Left hindlimb (tissue), 1 donor: ENCODE measurements at regions not wholly inside any gene's neighbourhood (a gene's known extent, or its start where the extent isn't known, plus 50 kb on each side); places are given as distances from the start of the nearest gene placed in this dataset.
"Not testable (repeated sequence)": the region's sequence is repeated elsewhere in the genome, so short reads cannot be mapped to it uniquely, and the experiment has no call there.

Experiments used
- DNase-seq: peaks from one replicate; pipeline ENCODE4 v3.0.0-alpha.2; 2018

GRCh38 chr13:81080911-81081454 is 740.1 kb upstream of the SPRY2 start:
- DNase-seq = no peak

- DNase-seq = no peak
Observed at GRCh38 chr13:81078048-81078447, 737.1 kb upstream of the SPRY2 start.

GRCh38 chr13:81069822-81070221 is 728.9 kb upstream of the SPRY2 start:
- DNase-seq = not testable (repeated sequence)

DNA sequence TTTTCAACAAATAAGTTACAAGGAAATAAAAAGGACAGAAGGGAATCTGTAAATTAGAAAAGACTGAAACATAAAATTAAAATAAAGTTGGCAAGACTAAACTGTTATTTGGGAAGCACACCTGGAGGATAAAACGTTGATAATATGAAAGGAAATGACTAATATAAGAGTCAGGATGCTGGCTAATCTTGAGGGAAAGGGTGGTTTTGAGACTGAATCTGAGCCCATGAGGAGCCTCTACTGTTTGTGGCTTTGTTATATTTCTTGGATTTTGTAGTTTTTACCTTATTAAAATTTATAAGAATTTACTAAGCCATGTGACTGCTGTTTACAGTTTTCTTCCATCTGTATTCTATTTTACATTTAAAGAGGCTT is 718.0 kb upstream of the SPRY2 start:
- no peak for DNase-seq

GRCh38 chr13:81058211-81058915 is 717.4 kb upstream of the SPRY2 start:
- no peak for DNase-seq

- DNase-seq = no peak
Observed at GRCh38 chr13:81051873-81052272, 710.9 kb upstream of the SPRY2 start.

GRCh38 chr13:81048026-81048461 is 707.1 kb upstream of the SPRY2 start:
- no peak for DNase-seq

GRCh38 chr13:81041761-81042160 is 700.8 kb upstream of the SPRY2 start:
- DNase-seq = no peak

DNA sequence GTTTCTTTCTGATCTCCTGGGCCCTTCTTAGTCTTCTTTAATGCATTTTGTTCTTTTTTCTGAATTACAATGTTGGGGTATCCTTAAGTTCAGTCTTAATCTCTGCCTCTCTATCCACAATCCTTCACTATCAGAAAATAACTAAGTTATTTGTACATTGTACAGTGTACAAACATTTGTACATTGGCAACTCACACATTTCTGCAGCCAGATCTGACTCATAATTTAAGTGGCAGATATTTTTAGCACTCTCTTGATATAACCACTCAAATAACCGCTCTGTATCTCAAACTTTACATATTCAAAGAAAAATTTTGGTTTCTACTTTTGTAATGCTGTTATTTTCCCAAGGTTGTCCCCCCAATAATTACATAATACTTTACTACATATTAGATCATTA is 691.1 kb upstream of the SPRY2 start:
- no peak for DNase-seq

GRCh38 chr13:81025091-81025490 is 684.2 kb upstream of the SPRY2 start:
- DNase-seq = no peak

DNA sequence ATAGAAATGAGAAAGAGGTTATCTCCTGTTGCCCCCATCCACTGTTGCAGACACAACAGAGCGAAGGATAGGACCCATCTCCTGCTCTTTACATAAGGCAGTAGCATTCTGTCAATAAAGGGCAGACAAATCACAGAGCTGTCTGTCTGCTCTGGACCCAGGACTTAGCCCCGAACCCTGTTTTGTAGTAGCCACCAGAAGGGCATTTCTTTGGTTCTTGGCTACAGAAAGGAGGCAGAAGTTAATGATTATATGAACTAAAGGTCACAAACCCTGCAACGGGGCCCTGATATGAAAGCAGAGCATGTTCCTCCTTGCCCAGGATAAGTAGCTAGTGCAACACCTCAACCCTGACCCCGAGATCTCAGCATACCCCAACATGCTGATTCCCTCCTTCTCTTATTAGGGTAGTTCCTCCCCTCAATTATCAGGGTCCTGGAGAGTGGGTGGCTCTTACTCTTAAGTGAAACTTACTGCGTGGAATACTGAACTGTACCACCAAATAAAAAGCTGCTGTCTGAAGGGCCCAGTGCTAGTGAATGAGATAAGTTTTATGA is 680.4 kb upstream of the SPRY2 start:
- DNase-seq = no peak

- DNase-seq = no peak
Observed at GRCh38 chr13:81020010-81020409, 679.1 kb upstream of the SPRY2 start.

DNA sequence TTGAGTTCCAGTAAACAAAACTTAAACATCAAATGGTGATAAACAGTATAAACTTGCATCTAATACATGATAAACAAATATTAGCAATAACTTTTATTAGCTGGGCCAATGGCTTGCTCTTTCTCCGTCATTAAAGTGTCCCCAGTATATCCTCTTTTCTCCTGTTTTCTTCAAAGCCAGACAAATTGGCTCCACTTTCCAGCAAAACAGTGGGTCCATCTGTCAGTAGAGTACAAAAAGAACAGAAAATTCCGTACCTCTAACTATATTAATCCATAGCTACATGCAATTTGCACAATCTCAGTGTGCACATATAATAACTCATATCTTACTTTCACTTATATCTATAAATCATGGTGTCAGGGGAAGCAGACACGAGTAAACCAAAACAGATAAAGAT is 678.0 kb upstream of the SPRY2 start:
- no peak for DNase-seq

- DNase-seq = no peak
Observed at GRCh38 chr13:81017513-81018152, 676.7 kb upstream of the SPRY2 start.

GRCh38 chr13:81012031-81012430 is 671.1 kb upstream of the SPRY2 start:
- no peak for DNase-seq

DNA sequence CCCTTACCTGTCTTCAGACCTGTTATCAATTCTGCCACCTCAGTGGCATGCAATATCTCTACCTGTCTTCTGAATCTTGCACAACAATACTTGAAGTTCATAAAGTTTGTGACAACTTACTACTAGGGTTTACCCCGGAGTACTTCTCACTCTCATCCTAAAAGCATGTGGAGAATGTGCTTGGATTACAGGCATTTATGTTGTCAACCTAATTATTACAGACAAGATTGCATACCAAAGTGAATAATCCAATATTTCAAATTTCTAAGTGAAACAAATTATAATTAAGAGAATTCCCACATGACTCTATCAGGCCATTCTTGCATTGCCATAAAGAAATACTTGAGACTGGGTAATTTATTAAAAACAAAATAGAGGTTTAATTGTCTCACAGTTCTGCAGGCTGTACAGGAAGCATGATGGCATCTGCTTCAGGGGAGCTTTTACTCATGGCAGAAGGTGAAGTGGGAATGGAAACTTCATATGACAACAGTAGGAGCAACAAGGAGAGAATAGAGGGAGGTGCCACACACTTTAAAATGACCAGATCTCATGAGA is 661.0 kb upstream of the SPRY2 start:
- DNase-seq = no peak

GRCh38 chr13:80998603-80999002 is 657.7 kb upstream of the SPRY2 start:
- DNase-seq = not testable (repeated sequence)

DNA sequence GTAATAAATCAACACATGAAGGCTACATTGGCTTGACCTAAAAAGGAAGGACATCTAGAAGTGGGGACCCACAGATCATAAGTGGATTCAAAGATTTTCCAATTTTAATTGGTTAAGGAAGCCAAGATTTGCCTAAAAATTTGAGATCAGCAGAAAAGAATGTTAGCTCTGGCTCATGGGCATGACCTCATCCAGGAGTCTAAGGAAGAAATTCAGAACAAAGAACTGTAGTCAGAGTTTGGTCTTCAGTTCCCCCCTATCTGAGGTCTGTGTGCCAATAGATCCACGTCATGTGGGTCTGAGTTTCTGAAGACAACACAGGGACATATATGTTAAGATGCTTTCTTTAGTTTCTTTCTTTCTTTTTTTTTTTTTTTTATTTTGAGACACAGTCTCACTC is 648.8 kb upstream of the SPRY2 start:
- DNase-seq = no peak

DNA sequence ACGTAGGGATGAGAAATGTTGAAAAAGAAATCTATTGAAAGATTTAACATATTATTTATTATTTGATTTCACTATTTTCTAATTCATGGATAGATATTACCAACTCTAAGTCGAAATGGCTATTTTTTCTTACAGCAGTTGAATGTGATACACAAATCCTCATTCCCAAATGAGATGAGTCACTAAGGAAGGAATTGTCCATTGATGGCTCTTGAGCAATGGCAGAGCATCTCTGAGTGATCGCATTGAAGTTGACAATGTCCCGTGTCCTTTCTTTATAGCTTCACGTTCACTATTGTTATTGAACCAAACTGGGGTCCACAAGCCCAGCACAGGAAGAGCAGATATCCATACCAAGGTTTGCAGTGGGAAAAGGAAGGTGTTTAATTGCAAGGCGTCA is 648.3 kb upstream of the SPRY2 start:
- DNase-seq = no peak

DNA sequence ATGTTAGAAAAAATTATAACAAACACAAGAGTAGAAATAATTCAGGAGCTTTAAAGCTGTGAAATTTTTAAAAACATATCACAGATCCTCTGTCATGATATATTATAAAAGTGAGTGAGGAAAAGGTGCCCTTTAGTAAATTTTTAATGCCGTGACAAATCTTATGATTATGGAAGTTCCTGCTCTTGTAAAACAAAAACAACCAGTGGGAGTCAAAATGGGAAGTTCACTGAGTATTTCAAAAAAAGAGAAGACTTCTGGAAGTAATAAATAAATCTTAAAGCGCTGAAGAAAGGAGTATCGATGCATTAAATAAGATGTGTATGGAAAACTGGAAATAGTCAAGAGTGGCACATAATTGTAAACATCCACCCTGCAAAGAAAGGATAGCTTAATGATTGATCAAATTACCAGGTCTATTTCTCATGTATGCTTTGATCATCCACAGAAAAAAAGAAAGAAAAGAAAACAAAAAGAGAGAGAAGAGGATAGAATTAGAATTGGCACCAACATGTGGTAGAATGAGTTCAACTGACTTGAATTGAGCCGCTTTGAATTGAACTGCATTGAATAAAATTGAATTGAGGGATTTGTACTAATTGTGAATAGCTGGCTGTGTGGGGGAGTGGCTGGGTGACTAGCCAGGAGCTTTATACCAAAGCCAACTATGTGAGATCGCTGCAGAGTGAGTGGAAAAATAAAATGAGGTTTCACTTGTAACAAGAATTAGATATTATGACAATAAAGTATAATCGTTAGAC is 647.6 kb upstream of the SPRY2 start:
- no peak for DNase-seq

DNA sequence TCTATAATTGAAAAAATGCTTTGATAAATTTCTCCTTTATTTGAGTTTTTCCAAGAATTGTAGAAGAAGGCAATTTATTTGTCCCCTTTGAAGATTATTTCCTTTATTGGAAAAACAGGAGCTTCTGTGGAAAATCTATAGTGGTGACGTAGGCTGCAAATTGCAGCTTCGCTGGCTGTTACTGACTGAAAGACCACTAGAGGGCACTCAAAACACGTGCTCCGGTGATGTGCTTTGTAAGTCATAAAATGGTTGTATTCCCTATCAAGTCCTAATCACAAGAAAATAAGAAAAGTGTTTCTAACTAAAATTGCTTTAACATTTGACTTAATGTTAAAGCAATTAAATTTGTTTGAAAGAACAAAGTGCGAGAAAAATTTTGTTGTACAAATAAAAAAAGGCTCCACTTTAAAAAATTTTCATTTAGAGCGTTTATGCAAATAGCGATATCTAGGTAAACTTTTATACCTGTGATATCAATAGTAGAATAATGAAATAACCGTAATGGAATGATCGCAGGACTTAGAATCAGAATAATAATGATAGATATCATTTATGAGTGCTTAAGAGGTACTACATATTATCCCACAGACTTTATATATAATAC is 638.2 kb upstream of the SPRY2 start:
- peak; percentile 42 for DNase-seq

DNA sequence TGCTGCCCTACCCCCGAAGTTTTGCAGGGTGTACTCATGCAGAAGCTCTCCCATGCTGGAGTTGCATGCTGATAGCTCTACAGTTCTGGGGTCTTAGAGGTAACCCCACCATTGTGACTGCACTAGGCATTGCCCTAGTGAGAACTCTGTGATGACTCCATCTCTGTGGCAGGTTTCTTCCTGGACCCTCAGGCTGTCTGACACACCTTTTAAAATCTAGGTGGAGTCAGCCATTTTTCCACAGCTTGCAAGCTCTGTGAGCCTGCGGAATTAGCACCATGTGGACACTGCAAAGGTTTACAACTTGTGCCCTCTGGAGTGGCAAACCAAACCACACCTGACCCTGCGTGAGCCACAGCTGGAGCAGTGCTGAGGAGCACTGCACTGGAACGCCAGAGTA is 636.2 kb upstream of the SPRY2 start:
- no peak for DNase-seq

DNA sequence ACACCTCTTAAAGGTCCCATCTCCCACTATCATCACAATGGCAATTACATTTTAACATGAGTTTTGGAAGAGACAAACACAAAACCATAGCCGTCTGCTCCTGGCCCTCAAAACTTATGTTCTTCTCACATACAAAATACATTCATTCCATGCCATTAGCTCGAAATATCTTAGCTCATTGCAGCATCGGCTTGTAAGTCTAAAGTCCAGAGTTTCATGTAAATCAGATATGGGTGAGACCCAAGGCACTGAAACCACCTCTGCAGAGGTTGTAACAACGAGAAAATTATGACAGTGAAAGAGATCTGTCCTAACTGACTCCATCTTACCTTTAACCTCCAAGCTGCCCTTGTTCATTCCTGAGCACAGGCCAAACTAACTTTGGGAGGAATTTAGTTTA is 635.0 kb upstream of the SPRY2 start:
- no peak for DNase-seq
